ENCODE measurements at regions not wholly inside any gene's neighbourhood (a gene's known extent, or its start where the extent isn't known, plus 50 kb on each side); places are given as distances from the start of the nearest gene placed in this dataset.

DNA sequence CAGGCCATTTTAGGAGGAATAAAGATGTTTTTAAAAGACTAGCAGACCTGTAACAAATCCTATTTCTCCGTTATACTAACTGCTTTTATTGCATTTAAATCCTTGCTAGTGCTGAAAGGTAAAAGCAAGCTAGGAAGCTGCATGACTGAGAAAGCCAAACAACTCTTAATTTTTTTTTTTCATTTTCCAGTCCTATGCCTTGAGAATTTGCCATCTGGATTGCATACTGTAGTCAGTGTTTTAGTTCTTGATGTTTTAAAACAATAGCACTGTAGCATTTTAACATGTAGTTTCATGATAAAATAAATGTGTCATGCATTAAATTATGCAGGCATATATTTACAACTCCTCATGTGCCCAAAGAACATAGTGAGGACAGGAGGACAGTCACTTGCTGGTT, 108.4 kb upstream of the FGF10 start:
- no peak overlapping the region for H3K4me3 ChIP-seq (ENCODE audit: low read length)
- no peak overlapping the region for H3K27ac Mint-ChIP-seq
- peaks cover 13% of the 10 kb centered on the region for H3K9me3 ChIP-seq (ENCODE audit: control insufficient read depth, low read length)
- peaks cover 14% of the 10 kb centered on the region for H3K4me1 ChIP-seq (ENCODE audit: control insufficient read depth, insufficient read depth, low read length)
- H3K4me3 Mint-ChIP-seq, result no peak overlapping the region
- H3K4me1 Mint-ChIP-seq, result peaks cover 32% of the 10 kb centered on the region
- TF ChIP-seq, protein P1, sequence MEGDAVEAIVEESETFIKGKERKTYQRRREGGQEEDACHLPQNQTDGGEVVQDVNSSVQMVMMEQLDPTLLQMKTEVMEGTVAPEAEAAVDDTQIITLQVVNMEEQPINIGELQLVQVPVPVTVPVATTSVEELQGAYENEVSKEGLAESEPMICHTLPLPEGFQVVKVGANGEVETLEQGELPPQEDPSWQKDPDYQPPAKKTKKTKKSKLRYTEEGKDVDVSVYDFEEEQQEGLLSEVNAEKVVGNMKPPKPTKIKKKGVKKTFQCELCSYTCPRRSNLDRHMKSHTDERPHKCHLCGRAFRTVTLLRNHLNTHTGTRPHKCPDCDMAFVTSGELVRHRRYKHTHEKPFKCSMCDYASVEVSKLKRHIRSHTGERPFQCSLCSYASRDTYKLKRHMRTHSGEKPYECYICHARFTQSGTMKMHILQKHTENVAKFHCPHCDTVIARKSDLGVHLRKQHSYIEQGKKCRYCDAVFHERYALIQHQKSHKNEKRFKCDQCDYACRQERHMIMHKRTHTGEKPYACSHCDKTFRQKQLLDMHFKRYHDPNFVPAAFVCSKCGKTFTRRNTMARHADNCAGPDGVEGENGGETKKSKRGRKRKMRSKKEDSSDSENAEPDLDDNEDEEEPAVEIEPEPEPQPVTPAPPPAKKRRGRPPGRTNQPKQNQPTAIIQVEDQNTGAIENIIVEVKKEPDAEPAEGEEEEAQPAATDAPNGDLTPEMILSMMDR (conservative IDR thresholded peaks at IDR 0.05), result no peak
- H3K9ac ChIP-seq (ENCODE audit: extremely low read depth, low read length, poor library complexity, severe bottlenecking), result no peak overlapping the region
- H3K36me3 ChIP-seq (ENCODE audit: control insufficient read depth, insufficient read depth, low read length), result no peaks in the 10 kb centered on the region
- no peaks in the 10 kb centered on the region for H3K27me3 ChIP-seq (ENCODE audit: control insufficient read depth, insufficient read depth, low read length, poor library complexity, severe bottlenecking)
- H3K27ac ChIP-seq (ENCODE audit: low read depth, low read length), result no peak overlapping the region
- peaks cover 4% of the 10 kb centered on the region for H3K9me3 Mint-ChIP-seq
- 96 to 100% methylated on average over 1 of the region's 1 CpG for WGBS, 2 experiments (ENCODE audit: insufficient coverage in 1 of 2, insufficient read length in 1 of 2)
- no peak for DNase-seq
- H3K36me3 Mint-ChIP-seq (ENCODE audit: low read depth), result peaks cover 2% of the 10 kb centered on the region
- no peaks in the 10 kb centered on the region for H3K27me3 Mint-ChIP-seq (ENCODE audit: insufficient read depth)

DNA sequence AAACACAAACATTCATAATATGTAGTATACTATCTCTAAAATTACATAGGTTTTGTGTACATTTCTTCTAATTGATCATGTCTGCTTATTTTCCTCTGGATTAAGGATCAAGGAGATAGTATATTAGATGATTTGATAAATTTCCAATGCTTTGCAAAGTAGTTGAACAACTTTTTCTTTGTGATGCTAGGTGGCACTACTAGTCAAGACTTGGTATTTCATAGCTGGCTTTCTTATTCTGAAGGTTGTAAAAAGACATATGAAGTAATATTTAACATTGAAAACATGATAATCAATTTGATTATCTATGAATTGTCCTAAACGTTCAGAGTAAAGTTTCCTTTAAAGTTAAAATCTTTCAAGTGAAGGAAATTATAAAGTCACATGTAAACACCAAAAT, 106.1 kb upstream of the FGF10 start:
- Histone ChIP-seq H3K36me3 (ENCODE audit: control insufficient read depth, insufficient read depth, low read length) (no peaks in the 10 kb centered on the region), H3K9me3 (ENCODE audit: control insufficient read depth, low read length) (peaks cover 31% of the 10 kb centered on the region), H3K4me1 (ENCODE audit: control insufficient read depth, insufficient read depth, low read length) (peaks cover 7% of the 10 kb centered on the region), H3K9ac (ENCODE audit: extremely low read depth, low read length, poor library complexity, severe bottlenecking) (no peak overlapping the region), H3K27ac (ENCODE audit: low read depth, low read length) (no peak overlapping the region), H3K27me3 (ENCODE audit: control insufficient read depth, insufficient read depth, low read length, poor library complexity, severe bottlenecking) (no peaks in the 10 kb centered on the region), H3K4me3 (ENCODE audit: low read length) (no peak overlapping the region)
- Mint-ChIP-seq H3K27me3 (ENCODE audit: insufficient read depth) (no peaks in the 10 kb centered on the region), H3K27ac (no peak overlapping the region), H3K9me3 (peaks cover 13% of the 10 kb centered on the region), H3K4me1 (peaks cover 21% of the 10 kb centered on the region), H3K4me3 (no peak overlapping the region), H3K36me3 (ENCODE audit: low read depth) (peaks cover 7% of the 10 kb centered on the region)
- TF ChIP-seq, protein P1 (conservative IDR thresholded peaks at IDR 0.05), result no peak
- 100% methylated on average over 1 of the region's 1 CpG; no CpG with 5 or more reads in 1 of the 2 experiments for WGBS, 2 experiments (ENCODE audit: insufficient coverage in 1 of 2, insufficient read length in 1 of 2)
- no peak for DNase-seq

DNA sequence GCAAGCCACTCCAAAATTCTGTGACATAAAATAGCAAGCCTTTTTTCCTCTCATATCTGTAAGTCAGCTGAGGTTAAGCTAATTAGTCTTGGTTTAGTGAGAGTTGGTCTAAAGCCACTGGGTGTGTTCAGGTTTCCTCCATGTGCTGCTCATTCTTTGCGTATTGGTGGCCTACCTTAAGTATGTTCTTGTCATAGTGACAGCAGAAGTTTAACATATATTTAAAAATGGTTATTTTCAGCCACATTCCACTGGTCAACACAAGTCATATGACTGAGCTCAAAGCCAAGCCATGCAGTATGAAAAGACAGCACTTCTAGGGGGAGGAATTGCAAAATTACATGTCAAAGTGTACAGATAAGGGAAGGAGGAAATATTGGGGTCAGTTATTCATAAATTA, 100.5 kb upstream of the FGF10 start:
- no peak overlapping the region for H3K4me3 ChIP-seq (ENCODE audit: low read length)
- 89% methylated on average over 1 of the region's 1 CpG; no CpG with 5 or more reads in 1 of the 2 experiments for WGBS, 2 experiments (ENCODE audit: insufficient coverage in 1 of 2, insufficient read length in 1 of 2)
- Mint-ChIP-seq H3K27me3 (ENCODE audit: insufficient read depth) (no peaks in the 10 kb centered on the region), H3K4me1 (peaks cover 5% of the 10 kb centered on the region), H3K9me3 (peaks cover 13% of the 10 kb centered on the region), H3K36me3 (ENCODE audit: low read depth) (peaks cover 9% of the 10 kb centered on the region), H3K27ac (no peak overlapping the region), H3K4me3 (no peak overlapping the region)
- H3K27ac ChIP-seq (ENCODE audit: low read depth, low read length), result no peak overlapping the region
- TF ChIP-seq, protein P1 (conservative IDR thresholded peaks at IDR 0.05), result no peak
- H3K27me3 ChIP-seq (ENCODE audit: control insufficient read depth, insufficient read depth, low read length, poor library complexity, severe bottlenecking), result no peaks in the 10 kb centered on the region
- H3K9me3 ChIP-seq (ENCODE audit: control insufficient read depth, low read length), result peaks cover 36% of the 10 kb centered on the region
- H3K4me1 ChIP-seq (ENCODE audit: control insufficient read depth, insufficient read depth, low read length), result peaks cover 7% of the 10 kb centered on the region
- no peak for DNase-seq
- no peaks in the 10 kb centered on the region for H3K36me3 ChIP-seq (ENCODE audit: control insufficient read depth, insufficient read depth, low read length)
- H3K9ac ChIP-seq (ENCODE audit: extremely low read depth, low read length, poor library complexity, severe bottlenecking), result no peak overlapping the region
